HEK293T (cell line): ENCODE measurements at regions not wholly inside any gene's neighbourhood (a gene's known extent, or its start where the extent isn't known, plus 50 kb on each side); places are given as distances from the start of the nearest gene placed in this dataset.

Source experiments
- FOXA1 ChIP-seq: fragments of 450-650 bp; IDR thresholded peaks from 2 replicates; pipeline ENCODE4 v1.6.1; 2016; ENCODE audit warnings: mild to moderate bottlenecking
- FOXK2 ChIP-seq: fragments of 450-650 bp; IDR thresholded peaks from 2 replicates; pipeline ENCODE4 v1.6.1; 2016; ENCODE audit warnings: mild to moderate bottlenecking
- FOXM1 ChIP-seq: fragments of 450-650 bp; IDR thresholded peaks from 2 replicates; pipeline ENCODE4 v1.6.1; 2017; ENCODE audit warnings: mild to moderate bottlenecking, borderline replicate concordance
- SUZ12 ChIP-seq: fragments of 450-650 bp; IDR thresholded peaks from 2 replicates; pipeline ENCODE4 v1.6.1; 2016; ENCODE audit warnings: mild to moderate bottlenecking
- TARDBP ChIP-seq: fragments of 450-650 bp; IDR thresholded peaks from 2 replicates; pipeline ENCODE4 v1.6.1; 2016

GRCh38 chr14:58763210-58763609 lies 125.4 kb downstream of the DACT1 start:
- no peak for TF ChIP-seq FOXM1
- no peak for TF ChIP-seq FOXA1
- no peak for TF ChIP-seq SUZ12
- no peak for TF ChIP-seq TARDBP
- no peak for TF ChIP-seq FOXK2
